HFF-Myc (cell line): ENCODE measurements at regions not wholly inside any gene's neighbourhood (a gene's known extent, or its start where the extent isn't known, plus 50 kb on each side); places are given as distances from the start of the nearest gene placed in this dataset.

Experiments
- DNase-seq: peaks from one replicate; pipeline ENCODE4 v3.0.0-alpha.2; 2011; ENCODE audit warnings: low read depth; ENCODE audit errors: extremely low read depth
- H3K4me3 ChIP-seq: replicated peaks from 2 replicates; pipeline ENCODE4 v1.5.1; 2011; ENCODE audit warnings: low read depth, mild to moderate bottlenecking, control low read depth, low read length
- CTCF ChIP-seq: IDR thresholded peaks from 2 replicates; pipeline ENCODE4 v1.5.1; 2012; ENCODE audit warnings: mild to moderate bottlenecking, low read depth, low read length, control low read depth; ENCODE audit errors: missing control alignments

- TF ChIP-seq CTCF: no peak
- H3K4me3 ChIP-seq: no peak overlapping the region
- no peak for DNase-seq
Observed at GRCh38 chr12:24709216-24709615, 239.7 kb downstream of the BCAT1 start.

GRCh38 chr12:24708718-24709117 is 240.2 kb downstream of the BCAT1 start:
- DNase-seq: no peak
- no peak overlapping the region for H3K4me3 ChIP-seq
- no peak for TF ChIP-seq CTCF

GRCh38 chr12:24708043-24708442 is 240.9 kb downstream of the BCAT1 start:
- no peak overlapping the region for H3K4me3 ChIP-seq
- TF ChIP-seq CTCF: no peak
- DNase-seq: no peak

- TF ChIP-seq CTCF: no peak
- H3K4me3 ChIP-seq: no peak overlapping the region
Observed at GRCh38 chr12:24707334-24707733, 241.6 kb downstream of the BCAT1 start.

GRCh38 chr12:24705741-24706358 is 243.1 kb downstream of the BCAT1 start:
- no peak overlapping the region for H3K4me3 ChIP-seq
- no peak for TF ChIP-seq CTCF
- DNase-seq: no peak

More at GRCh38 chr12:24707334-24707733, 241.6 kb downstream of the BCAT1 start:
- DNase-seq: no peak

GRCh38 chr12:24705216-24705615 is 243.7 kb downstream of the BCAT1 start:
- H3K4me3 ChIP-seq: no peak overlapping the region
- TF ChIP-seq CTCF: no peak
- no peak for DNase-seq

GRCh38 chr12:24701343-24701742 is 247.6 kb downstream of the BCAT1 start:
- TF ChIP-seq CTCF: no peak
- no peak for DNase-seq
- H3K4me3 ChIP-seq: no peak overlapping the region
